LNCAP (cell line): ENCODE measurements at regions not wholly inside any gene's neighbourhood (a gene's known extent, or its start where the extent isn't known, plus 50 kb on each side); places are given as distances from the start of the nearest gene placed in this dataset.

Source experiments
- CTCF ChIP-seq: fragments of 450-650 bp; IDR thresholded peaks from 2 replicates; pipeline ENCODE4 v1.5.1; 2017; ENCODE audit warnings: mild to moderate bottlenecking

- no peak for TF ChIP-seq CTCF
Measured at GRCh38 chr1:112296908-112297307, 99.1 kb upstream of the CTTNBP2NL start.

GRCh38 chr1:112297536-112297935 lies 98.5 kb upstream of the CTTNBP2NL start:
- no peak for TF ChIP-seq CTCF

GRCh38 chr1:112298558-112298957 lies 97.5 kb upstream of the CTTNBP2NL start:
- TF ChIP-seq CTCF: peak; percentile 67

- no peak for TF ChIP-seq CTCF
Measured at GRCh38 chr1:112304126-112304525, 91.9 kb upstream of the CTTNBP2NL start.

- TF ChIP-seq CTCF: no peak
Measured at GRCh38 chr1:112304612-112305011, 91.4 kb upstream of the CTTNBP2NL start.

- no peak for TF ChIP-seq CTCF
Measured at GRCh38 chr1:112307930-112308591, 88.0 kb upstream of the CTTNBP2NL start.

- TF ChIP-seq CTCF: no peak
Measured at GRCh38 chr1:112308716-112309115, 87.3 kb upstream of the CTTNBP2NL start.

- TF ChIP-seq CTCF: no peak
Measured at GRCh38 chr1:112309499-112309898, 86.5 kb upstream of the CTTNBP2NL start.
